HFFc6 (cell line): ENCODE measurements at regions not wholly inside any gene's neighbourhood (a gene's known extent, or its start where the extent isn't known, plus 50 kb on each side); places are given as distances from the start of the nearest gene placed in this dataset.

Experiments
- DNase-seq: peaks from one replicate; pipeline ENCODE4 v3.0.0-alpha.2; 2018
- H3K27ac Mint-ChIP-seq: 2 replicates; pipeline ENCODE4 v1.8.0; 2020; ENCODE audit warnings: mild to moderate bottlenecking, mixed read lengths
- H3K27me3 Mint-ChIP-seq: 2 replicates; pipeline ENCODE4 v1.8.0; 2021; ENCODE audit warnings: mild to moderate bottlenecking, moderate library complexity, mixed read lengths; ENCODE audit not compliant: insufficient read depth
- H3K36me3 Mint-ChIP-seq: 2 replicates; pipeline ENCODE4 v1.8.0; 2021; ENCODE audit warnings: low read depth, mixed read lengths
- H3K4me1 Mint-ChIP-seq: 2 replicates; pipeline ENCODE4 v1.8.0; 2020; ENCODE audit warnings: low read depth, mixed read lengths
- H3K4me3 Mint-ChIP-seq: 2 replicates; pipeline ENCODE4 v1.8.0; 2020; ENCODE audit warnings: mild to moderate bottlenecking, moderate library complexity, mixed read lengths
- H3K9me3 Mint-ChIP-seq: 2 replicates; pipeline ENCODE4 v1.8.0; 2020; ENCODE audit warnings: mild to moderate bottlenecking, mixed read lengths
- TF ChIP-seq, protein P1 (sequence below): fragments of 200-600 bp; sonication (generic); IDR thresholded peaks from 2 replicates; pipeline ENCODE4 v1.5.0; 2021; ENCODE audit warnings: antibody characterized with exemption, mild to moderate bottlenecking

DNA sequence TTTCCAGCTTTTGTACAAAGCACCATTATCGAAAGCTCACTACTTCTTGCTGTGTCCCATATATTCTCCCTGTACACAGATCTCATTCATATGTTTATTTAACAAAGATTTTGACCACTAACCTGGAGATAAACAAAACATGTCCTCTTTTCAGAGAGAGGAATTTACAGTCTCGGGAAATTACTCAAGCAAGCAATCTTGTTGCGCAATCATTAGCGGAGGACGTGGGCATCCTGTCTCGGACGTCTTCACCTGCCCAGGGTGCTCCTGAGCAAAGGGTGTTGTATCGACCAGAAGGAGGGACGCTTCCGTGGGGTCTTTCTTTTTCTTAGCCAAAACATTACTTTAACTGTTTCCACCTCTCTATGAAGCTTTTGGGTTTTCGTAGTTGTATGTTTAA is 66.5 kb upstream of the CLCN4 start:
- Mint-ChIP-seq H3K4me1 (no peaks in the 10 kb centered on the region; the same call in 1 of the 2 replicates), H3K27ac (no peak overlapping the region), H3K36me3 (peaks cover 15% of the 10 kb centered on the region; the same call in 1 of the 2 replicates), H3K9me3 (no peaks in the 10 kb centered on the region), H3K27me3 (no peaks in the 10 kb centered on the region), H3K4me3 (no peak overlapping the region)
- TF ChIP-seq, protein P1, sequence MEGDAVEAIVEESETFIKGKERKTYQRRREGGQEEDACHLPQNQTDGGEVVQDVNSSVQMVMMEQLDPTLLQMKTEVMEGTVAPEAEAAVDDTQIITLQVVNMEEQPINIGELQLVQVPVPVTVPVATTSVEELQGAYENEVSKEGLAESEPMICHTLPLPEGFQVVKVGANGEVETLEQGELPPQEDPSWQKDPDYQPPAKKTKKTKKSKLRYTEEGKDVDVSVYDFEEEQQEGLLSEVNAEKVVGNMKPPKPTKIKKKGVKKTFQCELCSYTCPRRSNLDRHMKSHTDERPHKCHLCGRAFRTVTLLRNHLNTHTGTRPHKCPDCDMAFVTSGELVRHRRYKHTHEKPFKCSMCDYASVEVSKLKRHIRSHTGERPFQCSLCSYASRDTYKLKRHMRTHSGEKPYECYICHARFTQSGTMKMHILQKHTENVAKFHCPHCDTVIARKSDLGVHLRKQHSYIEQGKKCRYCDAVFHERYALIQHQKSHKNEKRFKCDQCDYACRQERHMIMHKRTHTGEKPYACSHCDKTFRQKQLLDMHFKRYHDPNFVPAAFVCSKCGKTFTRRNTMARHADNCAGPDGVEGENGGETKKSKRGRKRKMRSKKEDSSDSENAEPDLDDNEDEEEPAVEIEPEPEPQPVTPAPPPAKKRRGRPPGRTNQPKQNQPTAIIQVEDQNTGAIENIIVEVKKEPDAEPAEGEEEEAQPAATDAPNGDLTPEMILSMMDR = no peak
- no peak for DNase-seq

DNA sequence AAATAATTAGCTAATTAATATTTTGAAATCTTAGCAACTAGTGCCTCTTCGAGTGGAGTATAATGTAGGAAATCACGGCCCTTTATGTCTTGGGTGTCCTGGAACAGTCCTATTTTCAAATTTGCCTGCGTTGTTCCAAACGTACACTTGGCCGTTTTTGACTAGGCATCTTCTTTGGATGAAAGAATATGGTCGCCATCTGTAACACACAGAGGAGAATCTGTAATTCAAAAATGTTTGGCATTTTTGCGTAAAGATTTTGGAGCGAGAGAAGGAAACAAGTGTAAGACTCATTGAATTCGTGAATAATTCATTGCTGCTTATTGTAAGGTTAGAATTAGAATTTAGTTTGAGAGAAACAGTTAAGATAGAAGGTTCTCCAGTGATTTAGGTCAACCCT is 61.5 kb upstream of the CLCN4 start:
- Mint-ChIP-seq H3K4me1 (no peaks in the 10 kb centered on the region), H3K27ac (no peak overlapping the region), H3K27me3 (no peaks in the 10 kb centered on the region), H3K4me3 (no peak overlapping the region), H3K9me3 (no peaks in the 10 kb centered on the region), H3K36me3 (peaks cover 33% of the 10 kb centered on the region; the same call in 1 of the 2 replicates)
- TF ChIP-seq, protein P1 = no peak
- DNase-seq = no peak

- Mint-ChIP-seq H3K4me3 (no peak overlapping the region), H3K27me3 (no peaks in the 10 kb centered on the region), H3K9me3 (no peaks in the 10 kb centered on the region), H3K27ac (no peak overlapping the region), H3K4me1 (peaks cover 3% of the 10 kb centered on the region; the same call in 1 of the 2 replicates), H3K36me3 (peaks cover 32% of the 10 kb centered on the region; the same call in 1 of the 2 replicates)
- DNase-seq = no peak
- TF ChIP-seq, protein P1 = no peak
Measured at GRCh38 chrX:10095698-10096432, 60.9 kb upstream of the CLCN4 start.

GRCh38 chrX:10098270-10098713 is 58.5 kb upstream of the CLCN4 start:
- TF ChIP-seq, protein P1 = no peak
- H3K4me1 Mint-ChIP-seq = peaks cover 25% of the 10 kb centered on the region; the same call in 1 of the 2 replicates
- H3K27me3 Mint-ChIP-seq = no peaks in the 10 kb centered on the region; the same call in 1 of the 2 replicates
- H3K9me3 Mint-ChIP-seq = no peaks in the 10 kb centered on the region
- no peak overlapping the region for H3K4me3 Mint-ChIP-seq
- peaks cover 26% of the 10 kb centered on the region; the same call in 1 of the 2 replicates for H3K36me3 Mint-ChIP-seq
- no peak overlapping the region for H3K27ac Mint-ChIP-seq
- no peak for DNase-seq

DNA sequence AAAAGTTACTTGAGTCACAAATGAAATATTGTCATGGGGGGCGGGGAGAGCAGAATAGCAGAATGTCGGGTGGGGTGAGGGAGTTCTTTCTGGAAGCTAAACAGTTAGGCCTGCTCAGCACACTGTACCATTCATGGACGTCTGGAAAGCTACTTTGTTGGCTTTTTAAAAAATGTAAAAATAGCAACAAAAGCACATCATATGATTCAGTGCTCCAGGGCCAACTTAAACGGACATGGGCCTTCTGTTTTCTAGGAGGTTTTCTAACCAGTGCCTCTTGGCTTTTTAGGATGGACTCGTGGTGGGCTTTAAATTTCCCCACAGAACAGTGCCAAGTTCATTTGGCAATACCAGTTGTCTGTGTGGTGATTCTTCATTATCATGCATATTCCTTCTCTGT is 57.4 kb upstream of the CLCN4 start:
- no peak for DNase-seq
- Mint-ChIP-seq H3K27ac (no peak overlapping the region), H3K9me3 (no peaks in the 10 kb centered on the region), H3K4me1 (peaks cover 30% of the 10 kb centered on the region; the same call in 1 of the 2 replicates), H3K36me3 (peaks cover 26% of the 10 kb centered on the region; the same call in 1 of the 2 replicates), H3K4me3 (no peak overlapping the region), H3K27me3 (no peaks in the 10 kb centered on the region; the same call in 1 of the 2 replicates)
- TF ChIP-seq, protein P1 = no peak
